HG03432 (cell line): ENCODE measurements at regions not wholly inside any gene's neighbourhood (a gene's known extent, or its start where the extent isn't known, plus 50 kb on each side); places are given as distances from the start of the nearest gene placed in this dataset.

ENCODE experiments used
- ATAC-seq: cut with Tn5 transposase; IDR thresholded peaks from one replicate; pipeline ENCODE4 v1.9.1; 2021; ENCODE audit warnings: mild to moderate bottlenecking, moderate library complexity; ENCODE audit not compliant: unreplicated experiment

DNA sequence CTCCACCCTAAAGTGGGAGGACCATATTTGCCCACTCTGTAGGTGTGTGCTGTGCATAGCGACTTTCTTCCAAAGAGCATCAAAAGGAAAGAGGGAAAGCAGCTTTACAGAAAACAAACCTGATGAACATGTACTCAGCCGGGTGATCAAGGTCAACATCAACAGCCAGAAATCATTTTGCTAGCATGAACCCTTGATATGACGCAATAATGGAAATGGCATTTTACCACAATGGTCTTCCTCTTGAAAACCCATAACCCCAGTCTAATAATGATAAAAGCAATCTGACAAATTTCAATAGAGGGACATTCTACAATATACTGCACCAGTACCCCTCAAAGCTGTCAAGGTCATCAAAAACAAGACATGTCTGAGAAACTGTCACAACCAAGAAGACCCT lies 350.2 kb downstream of the FBXO15 start:
- ATAC-seq: no peak

- ATAC-seq: no peak
Observed at GRCh38 chr18:73793386-73793785, 354.2 kb downstream of the FBXO15 start.

GRCh38 chr18:73791081-73791480 lies 356.6 kb downstream of the FBXO15 start:
- ATAC-seq: no peak

DNA sequence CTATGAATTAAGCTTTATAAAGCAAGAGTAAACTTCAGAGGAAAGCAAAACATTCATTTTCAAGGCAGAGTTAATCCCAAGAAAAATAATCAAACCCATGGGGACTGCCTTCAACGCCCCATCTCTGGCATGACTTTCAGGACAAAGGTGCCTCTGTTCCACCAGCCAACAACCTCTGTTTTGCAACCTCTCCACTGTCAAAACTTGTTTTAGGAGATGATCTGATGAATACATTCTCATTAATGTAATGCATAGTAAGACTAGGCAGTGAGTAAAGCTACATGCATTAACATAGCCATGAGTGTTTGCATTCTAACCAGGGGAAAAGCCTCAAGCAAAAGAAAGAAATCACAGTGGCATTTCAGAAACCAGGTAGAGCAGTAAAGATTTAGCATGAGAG lies 357.0 kb downstream of the FBXO15 start:
- ATAC-seq: no peak

GRCh38 chr18:73787316-73787715 lies 360.3 kb downstream of the FBXO15 start:
- ATAC-seq: no peak

- ATAC-seq: no peak
Observed at GRCh38 chr18:73785300-73785699, 362.3 kb downstream of the FBXO15 start.

GRCh38 chr18:73784853-73785252 lies 362.8 kb downstream of the FBXO15 start:
- no peak for ATAC-seq

GRCh38 chr18:73782405-73782804 lies 365.2 kb downstream of the FBXO15 start:
- no peak for ATAC-seq

DNA sequence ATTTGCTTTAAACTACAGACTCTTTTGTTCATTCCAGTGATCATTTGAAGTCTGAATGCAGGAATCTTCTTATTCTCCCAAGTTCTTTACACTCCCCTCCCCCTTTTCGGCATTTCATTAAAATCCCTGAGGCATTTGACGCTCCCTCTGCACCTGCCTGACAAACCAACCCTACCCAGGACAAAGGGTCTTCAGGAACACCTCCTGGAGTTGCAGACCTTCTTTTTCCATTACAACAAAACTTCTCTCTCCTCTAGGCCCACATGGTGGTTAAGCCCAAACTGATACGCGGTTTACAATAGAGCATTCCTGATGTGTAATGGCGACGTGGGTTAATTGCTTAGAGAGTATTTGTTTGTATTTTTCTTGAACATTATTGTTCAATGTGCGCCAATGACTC lies 367.4 kb downstream of the FBXO15 start:
- no peak for ATAC-seq

DNA sequence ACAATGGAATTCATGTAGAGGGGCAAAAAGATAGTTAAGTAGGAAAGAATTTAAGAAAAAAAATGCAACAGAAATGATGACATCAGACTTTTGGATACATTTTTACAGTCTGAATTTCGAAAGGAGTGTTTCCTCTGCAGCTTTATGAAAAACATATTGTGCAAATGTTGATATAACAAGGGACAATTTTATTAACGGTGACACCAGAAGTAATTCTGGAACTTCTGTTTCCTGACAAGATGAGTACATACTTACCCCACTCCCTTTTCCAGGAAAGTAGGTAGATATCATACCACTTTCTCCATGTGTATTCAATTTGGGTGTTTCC lies 369.6 kb downstream of the FBXO15 start:
- no peak for ATAC-seq

- ATAC-seq: no peak
Observed at GRCh38 chr18:73777356-73778031, 370.1 kb downstream of the FBXO15 start.

GRCh38 chr18:73774811-73775509 lies 372.7 kb downstream of the FBXO15 start:
- ATAC-seq: no peak

DNA sequence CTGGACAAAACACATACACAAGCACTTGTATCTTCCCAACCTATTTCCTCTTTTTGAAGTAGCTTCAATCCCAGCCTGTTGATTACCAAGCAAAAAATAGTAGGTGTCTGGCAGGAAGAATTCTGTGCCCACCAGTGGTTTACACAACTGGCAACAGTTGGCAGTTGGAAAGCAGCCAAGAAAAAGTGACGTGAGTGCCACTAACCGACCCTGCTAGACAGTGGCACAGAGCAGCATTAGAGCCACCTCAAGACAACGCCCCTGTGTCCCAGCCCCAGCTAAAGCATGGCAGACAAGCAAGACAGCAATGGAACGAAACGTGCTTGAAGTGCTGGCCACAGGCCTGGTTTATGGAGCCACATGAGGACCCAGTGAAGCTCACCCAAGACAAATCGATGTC lies 379.6 kb downstream of the FBXO15 start:
- no peak for ATAC-seq

DNA sequence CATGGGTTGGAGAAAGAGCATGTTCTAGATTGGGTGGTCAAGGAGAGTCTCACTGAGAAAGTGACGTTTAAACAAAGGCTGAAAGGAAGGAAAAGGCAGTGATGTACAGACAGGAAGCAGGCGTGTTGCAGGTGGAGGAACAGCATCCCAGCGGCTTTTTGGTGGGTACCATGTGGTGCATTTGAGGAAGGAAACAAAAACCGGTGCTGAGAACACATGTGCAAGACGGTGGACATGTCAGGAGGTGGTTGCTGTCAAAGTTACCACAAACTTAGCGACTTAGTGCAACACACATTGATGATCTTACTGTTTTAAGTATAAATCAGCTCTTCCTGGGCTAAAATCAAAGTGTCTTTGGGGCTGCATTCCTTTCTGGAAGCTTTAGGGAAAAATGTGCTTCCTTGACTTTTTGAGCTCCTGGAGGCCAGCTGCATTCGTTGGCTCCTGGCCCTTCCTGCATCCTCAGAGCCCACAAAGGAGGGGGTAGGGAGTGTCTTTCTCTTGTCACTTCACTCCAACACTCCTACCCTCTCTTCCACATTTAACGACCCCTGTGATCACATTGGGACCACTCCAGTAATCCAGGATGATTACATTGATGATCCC lies 380.6 kb downstream of the FBXO15 start:
- ATAC-seq: no peak

GRCh38 chr18:73758446-73758845 lies 389.2 kb downstream of the FBXO15 start:
- ATAC-seq: no peak

- no peak for ATAC-seq
Observed at GRCh38 chr18:73756256-73757091, 391.2 kb downstream of the FBXO15 start.

DNA sequence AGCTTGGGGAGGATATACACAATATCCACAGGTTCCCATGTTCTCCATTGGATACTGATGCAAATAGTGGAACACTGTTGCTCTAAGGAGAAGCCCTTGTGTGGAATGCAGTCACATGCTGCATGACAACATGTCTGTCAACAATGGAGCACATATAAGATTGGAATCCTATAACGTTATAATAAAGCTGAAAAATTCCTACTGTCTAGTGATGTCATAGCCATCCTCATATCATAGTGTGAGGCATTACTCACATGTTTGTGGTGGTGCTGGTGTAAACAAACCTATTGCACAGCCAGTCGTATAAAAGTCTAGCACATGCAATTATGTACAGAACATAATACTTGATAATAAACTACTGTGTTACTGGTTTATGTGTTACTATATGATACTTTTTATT lies 394.7 kb downstream of the FBXO15 start:
- ATAC-seq: no peak

DNA sequence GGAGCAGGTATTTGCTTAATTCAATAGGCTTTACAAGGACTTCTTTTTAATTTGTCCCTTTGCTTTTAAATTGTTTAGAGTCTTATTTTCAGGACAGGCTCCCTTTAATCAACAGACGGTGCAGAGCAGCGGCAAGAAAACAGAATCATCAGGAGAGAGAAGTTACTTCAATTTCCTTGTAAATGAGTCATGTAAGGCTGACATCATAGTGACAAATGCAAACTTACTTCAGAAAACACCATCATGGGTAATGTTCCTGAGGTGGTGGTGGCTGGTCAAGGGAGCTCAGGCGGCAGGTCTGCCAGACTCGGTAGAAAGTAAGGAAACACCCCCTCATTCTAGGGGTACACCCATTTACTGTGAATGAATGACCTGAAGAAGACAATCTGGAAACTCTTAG lies 395.1 kb downstream of the FBXO15 start:
- ATAC-seq: no peak

DNA sequence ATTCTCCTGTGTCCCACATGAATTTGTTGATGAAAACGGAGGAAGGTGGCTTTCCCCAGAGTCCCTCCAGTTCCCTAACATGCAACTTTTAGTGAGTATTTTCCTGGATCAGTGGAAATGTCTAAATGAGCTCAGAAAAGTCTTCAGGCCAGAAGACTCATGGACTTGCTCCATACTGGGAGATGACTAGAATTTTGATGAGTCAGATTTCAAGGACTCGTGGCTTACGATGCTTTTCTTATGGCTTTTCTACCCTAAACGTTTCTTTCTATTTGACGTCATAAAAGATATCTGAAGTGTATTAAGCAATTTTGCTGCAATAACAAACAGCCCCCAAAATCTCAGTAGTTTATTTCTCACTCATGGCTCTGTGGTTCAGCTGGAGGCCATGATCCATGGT lies 397.6 kb downstream of the FBXO15 start:
- ATAC-seq: no peak

GRCh38 chr18:73749304-73749703 lies 398.3 kb downstream of the FBXO15 start:
- no peak for ATAC-seq

DNA sequence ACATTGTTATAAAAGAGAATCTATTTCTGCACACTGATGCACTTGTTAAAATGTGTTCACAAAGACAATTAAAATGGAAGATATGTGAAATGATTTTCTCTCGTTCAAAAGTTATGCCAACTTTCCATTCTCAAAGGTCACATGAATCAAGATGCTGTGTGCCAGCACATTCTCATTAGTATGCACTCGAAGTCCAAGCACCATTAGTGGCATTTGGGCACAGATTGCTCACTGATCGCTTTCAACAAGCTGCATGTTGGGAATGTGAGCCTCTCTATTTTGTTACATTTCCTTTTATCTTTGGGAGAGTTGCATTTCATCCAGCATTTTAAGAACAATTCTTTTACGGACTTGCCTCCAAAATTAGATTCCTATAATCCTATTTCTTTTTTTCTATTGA lies 398.9 kb downstream of the FBXO15 start:
- ATAC-seq: no peak

GRCh38 chr18:73746101-73746500 lies 401.5 kb downstream of the FBXO15 start:
- no peak for ATAC-seq
